Activated naive CD8-positive, alpha-beta T cell treated with anti-CD3 and anti-CD28 coated beads for 36 hours (primary cell): ENCODE measurements at regions not wholly inside any gene's neighbourhood (a gene's known extent, or its start where the extent isn't known, plus 50 kb on each side); places are given as distances from the start of the nearest gene placed in this dataset.

Source experiments
- DNase-seq: peaks from one replicate; pipeline ENCODE4 v3.0.0; 2021
- H3K27ac Mint-ChIP-seq: one replicate; pipeline ENCODE4 v1.8.0; 2022; ENCODE audit warnings: mild to moderate bottlenecking, moderate library complexity, mixed read lengths
- H3K27me3 Mint-ChIP-seq: one replicate; pipeline ENCODE4 v1.8.0; 2022; ENCODE audit warnings: mild to moderate bottlenecking, mixed read lengths
- H3K36me3 Mint-ChIP-seq: one replicate; pipeline ENCODE4 v1.8.0; 2021; ENCODE audit warnings: mild to moderate bottlenecking, mixed read lengths
- H3K4me1 Mint-ChIP-seq: one replicate; pipeline ENCODE4 v1.8.0; 2021; ENCODE audit warnings: mixed read lengths
- H3K4me3 Mint-ChIP-seq: one replicate; pipeline ENCODE4 v1.8.0; 2022; ENCODE audit warnings: mild to moderate bottlenecking, moderate library complexity, mixed read lengths
- H3K9me3 Mint-ChIP-seq: one replicate; pipeline ENCODE4 v1.8.0; 2022; ENCODE audit warnings: mixed read lengths

DNA sequence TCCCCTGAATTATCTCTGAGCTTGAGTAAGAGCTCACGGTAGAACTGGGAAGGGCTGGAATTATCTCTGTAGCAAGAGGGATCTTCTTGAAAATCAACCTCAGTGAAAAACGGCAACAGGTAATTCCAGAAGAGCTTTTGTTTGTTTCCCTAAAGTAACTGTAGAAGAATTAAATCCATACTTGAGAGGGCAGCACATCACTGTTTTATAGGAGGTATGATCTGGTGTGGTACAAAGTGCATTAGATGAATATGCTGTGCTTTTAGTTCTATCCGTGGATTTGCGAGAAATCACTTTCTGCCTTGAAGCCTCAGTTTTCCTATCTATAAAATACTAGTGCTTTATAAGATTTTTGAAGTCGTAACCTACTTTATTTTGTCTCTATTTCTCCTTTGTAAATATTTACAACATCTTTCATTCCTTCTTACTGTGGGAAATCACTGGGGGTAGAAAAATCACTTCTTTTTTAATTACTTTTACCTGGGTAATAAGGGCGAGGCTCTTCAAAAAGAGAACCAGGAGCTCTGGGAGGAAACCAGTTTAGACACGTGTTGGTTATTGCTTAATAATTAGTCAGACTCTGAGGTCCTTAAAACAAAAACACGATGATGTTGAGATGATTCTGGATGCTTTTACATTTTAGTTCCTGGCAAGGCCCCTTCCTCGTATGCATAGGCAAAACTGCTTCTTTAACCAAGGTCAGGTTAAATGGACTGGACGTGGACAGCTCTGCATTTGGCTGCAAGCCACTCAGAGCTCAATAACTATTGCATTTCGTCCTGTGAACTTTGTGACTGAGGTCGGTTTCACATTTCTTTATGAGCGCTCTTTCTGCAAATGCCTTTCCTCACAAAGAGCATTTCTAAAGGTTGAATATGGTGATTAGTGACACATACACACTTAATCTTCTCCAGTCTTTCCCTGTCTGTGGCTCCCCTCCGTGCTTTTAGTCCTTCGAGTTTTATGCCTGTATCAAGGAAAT, 376.1 kb downstream of the BRINP1 start:
- H3K4me1 Mint-ChIP-seq: no peaks in the 10 kb centered on the region
- H3K36me3 Mint-ChIP-seq: no peaks in the 10 kb centered on the region
- no peak overlapping the region for H3K4me3 Mint-ChIP-seq
- no peaks in the 10 kb centered on the region for H3K27me3 Mint-ChIP-seq
- no peak overlapping the region for H3K27ac Mint-ChIP-seq
- H3K9me3 Mint-ChIP-seq: no peaks in the 10 kb centered on the region
- DNase-seq: no peak

GRCh38 chr9:118993965-118994364, 375.3 kb downstream of the BRINP1 start:
- no peak overlapping the region for H3K4me3 Mint-ChIP-seq
- H3K4me1 Mint-ChIP-seq: no peaks in the 10 kb centered on the region
- DNase-seq: no peak
- H3K9me3 Mint-ChIP-seq: no peaks in the 10 kb centered on the region
- no peak overlapping the region for H3K27ac Mint-ChIP-seq
- H3K27me3 Mint-ChIP-seq: no peaks in the 10 kb centered on the region
- H3K36me3 Mint-ChIP-seq: no peaks in the 10 kb centered on the region

GRCh38 chr9:119002491-119002890, 366.7 kb downstream of the BRINP1 start:
- H3K36me3 Mint-ChIP-seq: no peaks in the 10 kb centered on the region
- no peak for DNase-seq
- no peak overlapping the region for H3K4me3 Mint-ChIP-seq
- no peaks in the 10 kb centered on the region for H3K4me1 Mint-ChIP-seq
- no peaks in the 10 kb centered on the region for H3K9me3 Mint-ChIP-seq
- no peaks in the 10 kb centered on the region for H3K27me3 Mint-ChIP-seq
- H3K27ac Mint-ChIP-seq: no peak overlapping the region

DNA sequence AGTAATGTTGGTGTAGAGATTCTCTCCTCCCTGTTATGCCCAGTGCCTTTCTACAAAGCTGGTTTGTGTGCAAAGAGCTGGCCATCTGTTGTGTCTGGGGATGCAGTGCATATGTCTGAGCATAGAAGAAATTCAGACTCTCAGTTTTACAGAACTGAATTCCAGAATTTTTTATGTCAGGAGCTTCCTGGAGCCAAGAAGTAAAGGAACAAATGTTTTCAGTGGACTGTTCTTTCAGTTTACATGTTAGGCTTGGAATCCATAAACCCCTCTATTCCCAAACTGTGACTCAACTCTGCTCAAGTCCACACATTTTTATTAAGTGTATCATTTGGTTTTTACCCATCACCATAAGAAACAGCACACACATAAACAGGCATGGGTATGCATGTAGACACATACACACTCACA, 366.0 kb downstream of the BRINP1 start:
- H3K27me3 Mint-ChIP-seq: no peaks in the 10 kb centered on the region
- no peak overlapping the region for H3K27ac Mint-ChIP-seq
- H3K9me3 Mint-ChIP-seq: no peaks in the 10 kb centered on the region
- no peak for DNase-seq
- H3K4me1 Mint-ChIP-seq: no peaks in the 10 kb centered on the region
- H3K4me3 Mint-ChIP-seq: no peak overlapping the region
- H3K36me3 Mint-ChIP-seq: no peaks in the 10 kb centered on the region

DNA sequence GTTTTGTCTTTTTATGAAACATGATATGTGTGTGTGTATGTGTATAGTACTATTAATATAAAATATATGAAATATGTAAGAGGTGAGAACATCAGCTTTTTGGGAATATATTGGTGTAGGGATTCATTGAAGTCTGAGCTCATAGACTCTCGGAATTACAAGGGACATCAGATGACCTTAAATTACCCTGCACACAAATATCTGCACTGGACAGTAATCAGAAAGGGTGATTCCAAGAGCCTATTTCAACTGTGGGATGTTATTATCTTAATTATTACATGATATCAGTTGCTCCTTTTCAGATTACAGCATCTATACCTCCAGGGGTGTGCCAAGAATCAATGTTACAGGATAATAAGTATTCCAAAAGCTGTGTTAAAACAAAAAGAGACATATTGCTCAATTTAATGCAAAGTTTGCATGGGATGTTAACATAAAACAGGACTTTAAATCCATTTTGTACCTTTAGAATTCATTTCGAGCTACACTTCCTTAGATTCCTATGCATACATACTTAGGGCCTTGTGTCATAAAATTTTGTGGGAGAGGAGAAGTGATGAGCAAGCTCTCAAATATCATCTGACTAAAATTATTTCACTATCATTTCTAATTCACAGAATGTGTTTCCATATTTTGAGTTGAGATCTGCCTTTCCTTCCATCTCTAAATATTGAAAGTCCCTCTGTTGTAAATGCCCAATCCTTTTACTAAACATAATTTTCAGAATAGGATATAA, 365.2 kb downstream of the BRINP1 start:
- DNase-seq: no peak
- no peak overlapping the region for H3K27ac Mint-ChIP-seq
- H3K9me3 Mint-ChIP-seq: no peaks in the 10 kb centered on the region
- H3K4me1 Mint-ChIP-seq: no peaks in the 10 kb centered on the region
- no peak overlapping the region for H3K4me3 Mint-ChIP-seq
- no peaks in the 10 kb centered on the region for H3K36me3 Mint-ChIP-seq
- no peaks in the 10 kb centered on the region for H3K27me3 Mint-ChIP-seq

GRCh38 chr9:119004618-119004990, 364.6 kb downstream of the BRINP1 start:
- H3K36me3 Mint-ChIP-seq: no peaks in the 10 kb centered on the region
- H3K27ac Mint-ChIP-seq: no peak overlapping the region
- no peaks in the 10 kb centered on the region for H3K4me1 Mint-ChIP-seq
- H3K4me3 Mint-ChIP-seq: no peak overlapping the region
- no peaks in the 10 kb centered on the region for H3K9me3 Mint-ChIP-seq
- DNase-seq: no peak
- no peaks in the 10 kb centered on the region for H3K27me3 Mint-ChIP-seq

DNA sequence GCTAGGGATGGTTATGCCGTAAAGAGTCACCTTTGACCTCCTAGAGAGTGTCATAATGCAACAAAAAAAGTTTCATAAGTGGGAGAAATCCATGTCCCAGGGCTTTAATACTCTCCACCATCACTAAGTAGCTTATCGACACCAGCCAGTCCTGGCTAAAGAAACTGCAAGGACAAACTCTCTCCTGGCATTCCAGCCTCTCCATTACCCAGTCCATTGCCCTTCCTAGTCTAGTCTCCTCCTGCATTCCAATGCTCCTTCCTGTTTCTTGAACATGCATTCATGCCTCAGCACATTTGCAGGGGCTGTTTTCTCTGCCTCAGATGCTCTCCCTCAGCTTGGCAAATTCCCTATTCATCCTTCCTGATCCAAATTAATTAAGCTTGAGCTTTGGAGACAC, 364.1 kb downstream of the BRINP1 start:
- no peak overlapping the region for H3K27ac Mint-ChIP-seq
- DNase-seq: no peak
- H3K9me3 Mint-ChIP-seq: no peaks in the 10 kb centered on the region
- no peaks in the 10 kb centered on the region for H3K4me1 Mint-ChIP-seq
- H3K36me3 Mint-ChIP-seq: no peaks in the 10 kb centered on the region
- H3K27me3 Mint-ChIP-seq: no peaks in the 10 kb centered on the region
- H3K4me3 Mint-ChIP-seq: no peak overlapping the region

- no peak for DNase-seq
- Mint-ChIP-seq H3K27ac (no peak overlapping the region), H3K4me1 (no peaks in the 10 kb centered on the region), H3K4me3 (no peak overlapping the region), H3K27me3 (no peaks in the 10 kb centered on the region), H3K36me3 (no peaks in the 10 kb centered on the region), H3K9me3 (no peaks in the 10 kb centered on the region)
Observed at GRCh38 chr9:119009249-119009648, 360.0 kb downstream of the BRINP1 start.

GRCh38 chr9:119020284-119020683, 349.0 kb downstream of the BRINP1 start:
- DNase-seq: no peak

GRCh38 chr9:119020730-119021333, 348.4 kb downstream of the BRINP1 start:
- Mint-ChIP-seq H3K36me3 (no peaks in the 10 kb centered on the region), H3K4me1 (no peaks in the 10 kb centered on the region), H3K27me3 (no peaks in the 10 kb centered on the region), H3K4me3 (no peak overlapping the region), H3K9me3 (no peaks in the 10 kb centered on the region), H3K27ac (no peak overlapping the region)
- DNase-seq: no peak

More at GRCh38 chr9:119020284-119020683, 349.0 kb downstream of the BRINP1 start:
- H3K4me1 Mint-ChIP-seq: no peaks in the 10 kb centered on the region
- H3K36me3 Mint-ChIP-seq: no peaks in the 10 kb centered on the region
- no peak overlapping the region for H3K27ac Mint-ChIP-seq
- H3K9me3 Mint-ChIP-seq: no peaks in the 10 kb centered on the region
- no peaks in the 10 kb centered on the region for H3K27me3 Mint-ChIP-seq
- H3K4me3 Mint-ChIP-seq: no peak overlapping the region

DNA sequence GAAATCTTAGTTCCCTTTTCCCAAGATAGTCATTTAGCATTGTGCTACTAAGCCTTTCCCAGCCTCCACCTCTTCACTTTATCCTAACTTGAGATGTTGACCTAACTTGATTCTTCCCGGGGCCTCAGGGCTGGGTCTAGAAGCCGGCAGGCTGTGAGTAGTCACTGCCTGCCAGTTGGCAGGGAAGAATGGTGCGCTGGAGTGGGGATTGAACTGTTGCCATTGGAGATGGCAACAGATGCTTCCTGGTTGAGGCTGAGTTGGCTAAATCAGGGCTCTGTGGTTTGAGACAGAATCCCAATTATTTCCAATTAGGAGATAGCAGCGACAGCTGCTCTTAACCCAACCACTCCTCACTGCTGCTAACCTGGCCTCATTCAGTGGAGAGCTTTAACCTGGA, 343.1 kb downstream of the BRINP1 start:
- peaks cover 4% of the 10 kb centered on the region for H3K9me3 Mint-ChIP-seq
- no peak overlapping the region for H3K4me3 Mint-ChIP-seq
- no peak overlapping the region for H3K27ac Mint-ChIP-seq
- DNase-seq: no peak
- H3K36me3 Mint-ChIP-seq: no peaks in the 10 kb centered on the region
- H3K27me3 Mint-ChIP-seq: no peaks in the 10 kb centered on the region
- H3K4me1 Mint-ChIP-seq: no peaks in the 10 kb centered on the region

- H3K36me3 Mint-ChIP-seq: no peaks in the 10 kb centered on the region
- no peaks in the 10 kb centered on the region for H3K4me1 Mint-ChIP-seq
- DNase-seq: no peak
- no peak overlapping the region for H3K4me3 Mint-ChIP-seq
- peaks cover 6% of the 10 kb centered on the region for H3K9me3 Mint-ChIP-seq
- H3K27me3 Mint-ChIP-seq: no peaks in the 10 kb centered on the region
- no peak overlapping the region for H3K27ac Mint-ChIP-seq
Observed at GRCh38 chr9:119027901-119028699, 341.1 kb downstream of the BRINP1 start.

DNA sequence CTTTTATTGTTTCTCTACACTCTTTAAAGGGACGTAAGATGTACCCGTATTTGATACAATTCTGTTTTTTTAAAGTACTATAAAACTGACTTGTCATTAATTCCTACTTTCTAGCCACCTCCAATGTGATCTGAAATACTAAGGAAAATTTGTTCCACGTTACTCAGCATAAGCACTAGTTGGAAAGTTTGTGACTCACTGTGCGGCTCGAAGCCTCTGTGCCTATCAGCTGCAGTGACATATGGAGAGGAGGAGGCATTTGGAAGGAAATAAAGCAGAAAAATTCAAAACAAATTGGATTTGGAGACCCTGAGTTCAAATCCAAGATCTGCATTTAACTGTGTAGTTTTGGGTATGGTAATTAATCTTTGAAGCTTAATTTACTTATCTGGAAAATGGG, 339.3 kb downstream of the BRINP1 start:
- H3K4me3 Mint-ChIP-seq: no peak overlapping the region
- no peak for DNase-seq
- no peak overlapping the region for H3K27ac Mint-ChIP-seq
- H3K4me1 Mint-ChIP-seq: no peaks in the 10 kb centered on the region
- no peaks in the 10 kb centered on the region for H3K36me3 Mint-ChIP-seq
- no peaks in the 10 kb centered on the region for H3K27me3 Mint-ChIP-seq
- H3K9me3 Mint-ChIP-seq: peaks cover 15% of the 10 kb centered on the region

DNA sequence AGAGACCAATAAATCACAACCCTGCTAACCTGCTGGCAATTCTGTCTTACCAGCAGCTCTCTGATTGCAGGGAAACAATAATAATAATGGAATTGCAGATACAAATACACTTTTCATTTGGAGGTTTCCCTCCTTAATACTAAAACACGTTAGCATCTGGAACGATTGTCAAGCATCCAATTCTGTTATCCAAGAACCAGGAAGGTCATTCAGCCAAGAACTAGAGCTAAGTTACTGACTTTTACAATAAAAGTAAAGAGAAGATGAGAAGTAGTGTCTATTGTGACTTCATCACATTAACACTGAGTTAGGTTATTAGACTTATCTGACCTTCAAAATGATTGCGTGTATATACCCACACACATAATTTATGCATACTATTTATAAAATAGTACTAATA, 335.6 kb downstream of the BRINP1 start:
- DNase-seq: no peak
- Mint-ChIP-seq H3K9me3 (peaks cover 14% of the 10 kb centered on the region), H3K36me3 (no peaks in the 10 kb centered on the region), H3K27me3 (no peaks in the 10 kb centered on the region), H3K27ac (no peak overlapping the region), H3K4me1 (no peaks in the 10 kb centered on the region), H3K4me3 (no peak overlapping the region)

DNA sequence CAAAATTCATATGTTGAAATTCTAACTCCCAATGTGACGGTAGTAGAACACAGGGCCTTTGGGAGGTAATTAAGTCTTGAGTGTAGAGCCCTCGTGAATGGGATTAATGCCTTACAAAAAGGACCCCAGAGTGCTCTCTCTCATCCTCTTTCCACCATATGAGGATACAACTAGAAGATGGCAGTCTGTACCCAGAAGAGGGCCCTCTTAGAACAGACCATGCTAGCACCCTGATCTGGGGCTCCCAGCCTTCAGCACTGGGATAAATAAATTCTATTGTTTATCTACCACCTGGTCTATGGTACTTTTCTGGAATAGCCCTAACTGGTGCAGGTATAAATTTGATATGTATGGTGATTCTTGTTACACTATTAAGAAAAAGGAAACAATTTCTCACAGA, 332.3 kb downstream of the BRINP1 start:
- no peak overlapping the region for H3K4me3 Mint-ChIP-seq
- no peaks in the 10 kb centered on the region for H3K36me3 Mint-ChIP-seq
- H3K27me3 Mint-ChIP-seq: no peaks in the 10 kb centered on the region
- no peak for DNase-seq
- no peak overlapping the region for H3K27ac Mint-ChIP-seq
- H3K4me1 Mint-ChIP-seq: no peaks in the 10 kb centered on the region
- peaks cover 14% of the 10 kb centered on the region for H3K9me3 Mint-ChIP-seq
